ENCODE measurements at regions not wholly inside any gene's neighbourhood (a gene's known extent, or its start where the extent isn't known, plus 50 kb on each side); places are given as distances from the start of the nearest gene placed in this dataset.

GRCh38 chr6:16001158-16001557 lies 127.7 kb upstream of the MYLIP start:
- no peaks in the 10 kb centered on the region for H3K9me3 Mint-ChIP-seq
- Histone ChIP-seq H2AFZ (no peak overlapping the region), H3K79me2 (replicated peaks; ENCODE audit: insufficient read depth) (no peaks in the 10 kb centered on the region), H3K36me3 (ENCODE audit: insufficient read depth) (no peaks in the 10 kb centered on the region), H3K27ac (ENCODE audit: low read depth) (no peak overlapping the region), H3K4me3 (no peak overlapping the region), H4K20me1 (replicated peaks; ENCODE audit: insufficient read depth) (no peaks in the 10 kb centered on the region), H3K9me2 (ENCODE audit: insufficient read depth) (0 out of 2 replicates have a peak, but pooled peaks cover 10% of the 10 kb centered on the region), H3K4me2 (no peak overlapping the region), H3F3A (replicated peaks; ENCODE audit: low read depth) (no peaks in the 10 kb centered on the region), H3K4me1 (ENCODE audit: insufficient read depth) (peaks cover 14% of the 10 kb centered on the region; the same call in 1 of the 2 replicates), H3K27me3 (ENCODE audit: insufficient read depth) (no peaks in the 10 kb centered on the region)
- DNase-seq (ENCODE audit: low spot score): no peak
- H3K4me1 Mint-ChIP-seq: peaks cover 22% of the 10 kb centered on the region
- ATAC-seq: no peak
- TF ChIP-seq STAT1 (IDR thresholded peaks at IDR 0.05; ENCODE audit: unreplicated experiment): no peak
- no peak for TF ChIP-seq EZH2phosphoT487 (IDR thresholded peaks at IDR 0.05; ENCODE audit: unreplicated experiment)
- TF ChIP-seq ZNF331 (CRISPR knock-in tag; IDR thresholded peaks at IDR 0.05; ENCODE audit: low read depth): no peak
- TF ChIP-seq POLR2AphosphoS5 (IDR thresholded peaks at IDR 0.05; ENCODE audit: low read depth): no peak
- TF ChIP-seq, protein P1, sequence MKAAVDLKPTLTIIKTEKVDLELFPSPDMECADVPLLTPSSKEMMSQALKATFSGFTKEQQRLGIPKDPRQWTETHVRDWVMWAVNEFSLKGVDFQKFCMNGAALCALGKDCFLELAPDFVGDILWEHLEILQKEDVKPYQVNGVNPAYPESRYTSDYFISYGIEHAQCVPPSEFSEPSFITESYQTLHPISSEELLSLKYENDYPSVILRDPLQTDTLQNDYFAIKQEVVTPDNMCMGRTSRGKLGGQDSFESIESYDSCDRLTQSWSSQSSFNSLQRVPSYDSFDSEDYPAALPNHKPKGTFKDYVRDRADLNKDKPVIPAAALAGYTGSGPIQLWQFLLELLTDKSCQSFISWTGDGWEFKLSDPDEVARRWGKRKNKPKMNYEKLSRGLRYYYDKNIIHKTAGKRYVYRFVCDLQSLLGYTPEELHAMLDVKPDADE (IDR thresholded peaks at IDR 0.05): no peak
- H3K27ac Mint-ChIP-seq: no peak overlapping the region
- no peaks in the 10 kb centered on the region for H3K36me3 Mint-ChIP-seq (ENCODE audit: low read depth)
- H3K4me3 Mint-ChIP-seq: no peak overlapping the region
- H3K27me3 Mint-ChIP-seq (ENCODE audit: insufficient read depth, low read depth, poor library complexity): no peaks in the 10 kb centered on the region

DNA sequence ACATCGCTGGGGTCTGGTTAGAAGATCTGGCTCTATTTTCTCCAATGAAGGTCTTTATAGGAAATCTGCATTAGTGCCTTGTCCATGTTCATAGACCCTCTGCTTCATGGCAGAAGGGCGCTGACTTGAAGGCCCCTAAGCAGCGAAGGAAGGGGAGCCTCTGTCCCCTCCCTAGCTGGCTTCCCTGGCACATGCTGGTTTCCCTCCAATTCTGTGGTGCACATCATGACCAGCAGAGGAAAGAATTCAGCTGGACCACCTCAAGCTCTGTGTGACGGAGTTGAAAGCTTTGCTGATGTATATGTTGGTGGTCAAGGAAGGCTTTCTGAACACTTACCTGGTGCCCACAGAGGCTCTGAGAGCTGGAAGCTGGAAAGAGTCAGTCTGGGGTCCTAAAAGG lies 129.7 kb upstream of the MYLIP start:
- H3K79me2 ChIP-seq (replicated peaks; ENCODE audit: insufficient read depth): no peaks in the 10 kb centered on the region
- no peak overlapping the region for H3K4me3 ChIP-seq
- H3K9me2 ChIP-seq (ENCODE audit: insufficient read depth): 0 out of 2 replicates have a peak, but pooled peaks cover 3% of the 10 kb centered on the region
- H3F3A ChIP-seq (replicated peaks; ENCODE audit: low read depth): no peaks in the 10 kb centered on the region
- H4K20me1 ChIP-seq (replicated peaks; ENCODE audit: insufficient read depth): no peaks in the 10 kb centered on the region
- H3K27ac ChIP-seq (ENCODE audit: low read depth): no peak overlapping the region
- H3K4me1 ChIP-seq (ENCODE audit: insufficient read depth): peaks cover 14% of the 10 kb centered on the region; the same call in 1 of the 2 replicates
- H3K4me2 ChIP-seq: no peak overlapping the region; the same call in 1 of the 2 replicates
- H3K4me3 Mint-ChIP-seq: no peak overlapping the region
- H3K36me3 ChIP-seq (ENCODE audit: insufficient read depth): no peaks in the 10 kb centered on the region
- no peaks in the 10 kb centered on the region for H3K36me3 Mint-ChIP-seq (ENCODE audit: low read depth)
- H2AFZ ChIP-seq: no peak overlapping the region
- DNase-seq (ENCODE audit: low spot score): no peak
- H3K4me1 Mint-ChIP-seq: peaks cover 27% of the 10 kb centered on the region
- H3K27ac Mint-ChIP-seq: no peak overlapping the region
- no peaks in the 10 kb centered on the region for H3K9me3 Mint-ChIP-seq
- H3K27me3 ChIP-seq (ENCODE audit: insufficient read depth): no peaks in the 10 kb centered on the region
- no peaks in the 10 kb centered on the region for H3K27me3 Mint-ChIP-seq (ENCODE audit: insufficient read depth, low read depth, poor library complexity)
- ATAC-seq: no peak
- TF ChIP-seq POLR2AphosphoS5 (IDR thresholded peaks at IDR 0.05; ENCODE audit: low read depth) (no peak), EZH2 (IDR thresholded peaks at IDR 0.05; ENCODE audit: low read depth, unreplicated experiment) (no peak), NANOG (IDR thresholded peaks at IDR 0.05; ENCODE audit: borderline replicate concordance) (no peak), CREB1 (CRISPR knock-in tag; IDR thresholded peaks at IDR 0.05; ENCODE audit: low read depth) (no peak), ZNF331 (CRISPR knock-in tag; IDR thresholded peaks at IDR 0.05; ENCODE audit: low read depth) (no peak), ZNF114 (CRISPR knock-in tag; IDR thresholded peaks at IDR 0.05) (no peak), EZH2phosphoT487 (IDR thresholded peaks at IDR 0.05; ENCODE audit: unreplicated experiment) (no peak), JUNB (IDR thresholded peaks at IDR 0.05; ENCODE audit: unreplicated experiment) (no peak), CTCF (conservative IDR thresholded peaks at IDR 0.05; ENCODE audit: low read depth in 2 of 2) (no peak), STAT1 (IDR thresholded peaks at IDR 0.05; ENCODE audit: unreplicated experiment) (no peak)
- TF ChIP-seq, protein P2, sequence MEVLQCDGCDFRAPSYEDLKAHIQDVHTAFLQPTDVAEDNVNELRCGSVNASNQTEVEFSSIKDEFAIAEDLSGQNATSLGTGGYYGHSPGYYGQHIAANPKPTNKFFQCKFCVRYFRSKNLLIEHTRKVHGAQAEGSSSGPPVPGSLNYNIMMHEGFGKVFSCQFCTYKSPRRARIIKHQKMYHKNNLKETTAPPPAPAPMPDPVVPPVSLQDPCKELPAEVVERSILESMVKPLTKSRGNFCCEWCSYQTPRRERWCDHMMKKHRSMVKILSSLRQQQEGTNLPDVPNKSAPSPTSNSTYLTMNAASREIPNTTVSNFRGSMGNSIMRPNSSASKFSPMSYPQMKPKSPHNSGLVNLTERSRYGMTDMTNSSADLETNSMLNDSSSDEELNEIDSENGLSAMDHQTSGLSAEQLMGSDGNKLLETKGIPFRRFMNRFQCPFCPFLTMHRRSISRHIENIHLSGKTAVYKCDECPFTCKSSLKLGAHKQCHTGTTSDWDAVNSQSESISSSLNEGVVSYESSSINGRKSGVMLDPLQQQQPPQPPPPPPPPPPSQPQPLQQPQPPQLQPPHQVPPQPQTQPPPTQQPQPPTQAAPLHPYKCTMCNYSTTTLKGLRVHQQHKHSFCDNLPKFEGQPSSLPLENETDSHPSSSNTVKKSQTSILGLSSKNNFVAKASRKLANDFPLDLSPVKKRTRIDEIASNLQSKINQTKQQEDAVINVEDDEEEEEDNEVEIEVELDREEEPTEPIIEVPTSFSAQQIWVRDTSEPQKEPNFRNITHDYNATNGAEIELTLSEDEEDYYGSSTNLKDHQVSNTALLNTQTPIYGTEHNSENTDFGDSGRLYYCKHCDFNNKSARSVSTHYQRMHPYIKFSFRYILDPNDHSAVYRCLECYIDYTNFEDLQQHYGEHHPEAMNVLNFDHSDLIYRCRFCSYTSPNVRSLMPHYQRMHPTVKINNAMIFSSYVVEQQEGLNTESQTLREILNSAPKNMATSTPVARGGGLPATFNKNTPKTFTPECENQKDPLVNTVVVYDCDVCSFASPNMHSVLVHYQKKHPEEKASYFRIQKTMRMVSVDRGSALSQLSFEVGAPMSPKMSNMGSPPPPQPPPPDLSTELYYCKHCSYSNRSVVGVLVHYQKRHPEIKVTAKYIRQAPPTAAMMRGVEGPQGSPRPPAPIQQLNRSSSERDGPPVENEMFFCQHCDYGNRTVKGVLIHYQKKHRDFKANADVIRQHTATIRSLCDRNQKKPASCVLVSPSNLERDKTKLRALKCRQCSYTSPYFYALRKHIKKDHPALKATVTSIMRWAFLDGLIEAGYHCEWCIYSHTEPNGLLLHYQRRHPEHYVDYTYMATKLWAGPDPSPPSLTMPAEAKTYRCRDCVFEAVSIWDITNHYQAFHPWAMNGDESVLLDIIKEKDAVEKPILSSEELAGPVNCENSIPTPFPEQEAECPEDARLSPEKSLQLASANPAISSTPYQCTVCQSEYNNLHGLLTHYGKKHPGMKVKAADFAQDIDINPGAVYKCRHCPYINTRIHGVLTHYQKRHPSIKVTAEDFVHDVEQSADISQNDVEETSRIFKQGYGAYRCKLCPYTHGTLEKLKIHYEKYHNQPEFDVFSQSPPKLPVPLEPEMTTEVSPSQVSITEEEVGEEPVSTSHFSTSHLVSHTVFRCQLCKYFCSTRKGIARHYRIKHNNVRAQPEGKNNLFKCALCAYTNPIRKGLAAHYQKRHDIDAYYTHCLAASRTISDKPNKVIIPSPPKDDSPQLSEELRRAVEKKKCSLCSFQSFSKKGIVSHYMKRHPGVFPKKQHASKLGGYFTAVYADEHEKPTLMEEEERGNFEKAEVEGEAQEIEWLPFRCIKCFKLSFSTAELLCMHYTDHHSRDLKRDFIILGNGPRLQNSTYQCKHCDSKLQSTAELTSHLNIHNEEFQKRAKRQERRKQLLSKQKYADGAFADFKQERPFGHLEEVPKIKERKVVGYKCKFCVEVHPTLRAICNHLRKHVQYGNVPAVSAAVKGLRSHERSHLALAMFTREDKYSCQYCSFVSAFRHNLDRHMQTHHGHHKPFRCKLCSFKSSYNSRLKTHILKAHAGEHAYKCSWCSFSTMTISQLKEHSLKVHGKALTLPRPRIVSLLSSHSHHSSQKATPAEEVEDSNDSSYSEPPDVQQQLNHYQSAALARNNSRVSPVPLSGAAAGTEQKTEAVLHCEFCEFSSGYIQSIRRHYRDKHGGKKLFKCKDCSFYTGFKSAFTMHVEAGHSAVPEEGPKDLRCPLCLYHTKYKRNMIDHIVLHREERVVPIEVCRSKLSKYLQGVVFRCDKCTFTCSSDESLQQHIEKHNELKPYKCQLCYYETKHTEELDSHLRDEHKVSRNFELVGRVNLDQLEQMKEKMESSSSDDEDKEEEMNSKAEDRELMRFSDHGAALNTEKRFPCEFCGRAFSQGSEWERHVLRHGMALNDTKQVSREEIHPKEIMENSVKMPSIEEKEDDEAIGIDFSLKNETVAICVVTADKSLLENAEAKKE (CRISPR knock-in tag; IDR thresholded peaks at IDR 0.05): no peak
- TF ChIP-seq, protein P1 (IDR thresholded peaks at IDR 0.05): no peak
